HTR-8/SVneo (cell line): ENCODE measurements at regions not wholly inside any gene's neighbourhood (a gene's known extent, or its start where the extent isn't known, plus 50 kb on each side); places are given as distances from the start of the nearest gene placed in this dataset.
"Not testable (repeated sequence)": the region's sequence is repeated elsewhere in the genome, so short reads cannot be mapped to it uniquely, and the experiment has no call there.

ENCODE experiments used
- DNase-seq: peaks from one replicate; pipeline ENCODE4 v3.0.0; 2011; ENCODE audit warnings: low spot score, mixed read lengths; ENCODE audit not compliant: insufficient read length
- FAIRE-seq: peaks from 2 replicates; lab custom pipeline; 2011; peaks lifted over from hg19 to GRCh38; lab: Jason Lieb, UNC

GRCh38 chr6:147441751-147442150, 66.7 kb upstream of the SAMD5 start:
- FAIRE-seq: no peak
- no peak for DNase-seq

- DNase-seq (no peak), FAIRE-seq (no peak)
These were observed 60.5 kb upstream of the SAMD5 start for GRCh38 chr6:147447835-147448611.

- DNase-seq: no peak
- no peak for FAIRE-seq
These were observed 59.7 kb upstream of the SAMD5 start for GRCh38 chr6:147448775-147449174.

DNA sequence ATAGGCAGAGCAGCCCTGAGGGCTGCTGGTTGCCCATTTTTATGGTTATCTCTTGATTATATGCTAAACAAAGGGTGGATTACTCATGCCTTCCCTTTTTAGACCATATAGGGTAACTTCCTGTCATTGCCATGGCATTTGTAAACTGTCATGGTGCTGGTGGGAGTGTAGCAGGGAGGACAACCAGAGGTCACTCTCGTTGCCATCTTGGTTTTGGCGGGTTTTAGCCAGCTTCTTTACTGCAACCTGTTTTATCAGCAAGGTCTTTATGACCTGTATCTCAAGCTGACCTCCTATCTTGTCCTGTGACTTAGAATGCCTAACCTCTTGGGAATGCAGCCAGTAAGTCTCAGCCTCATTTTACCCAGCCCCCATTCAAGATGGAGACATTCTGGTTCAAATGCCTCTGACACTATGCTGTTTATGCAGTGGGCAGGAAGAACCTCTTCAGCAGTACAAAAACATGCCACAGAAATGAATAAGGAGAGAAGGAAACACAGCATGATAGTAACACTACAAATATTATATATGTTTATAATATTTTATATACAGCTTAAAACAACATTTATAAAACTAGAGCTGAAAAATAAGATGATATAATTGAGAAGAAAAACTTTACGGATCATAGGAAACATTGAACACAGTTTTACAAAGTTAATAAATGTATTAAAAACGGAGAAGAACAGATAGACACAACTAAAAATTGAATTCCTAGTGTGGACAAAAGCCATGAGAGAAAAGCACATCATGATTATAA, 58.9 kb upstream of the SAMD5 start:
- no peak for FAIRE-seq
- DNase-seq: no peak

DNA sequence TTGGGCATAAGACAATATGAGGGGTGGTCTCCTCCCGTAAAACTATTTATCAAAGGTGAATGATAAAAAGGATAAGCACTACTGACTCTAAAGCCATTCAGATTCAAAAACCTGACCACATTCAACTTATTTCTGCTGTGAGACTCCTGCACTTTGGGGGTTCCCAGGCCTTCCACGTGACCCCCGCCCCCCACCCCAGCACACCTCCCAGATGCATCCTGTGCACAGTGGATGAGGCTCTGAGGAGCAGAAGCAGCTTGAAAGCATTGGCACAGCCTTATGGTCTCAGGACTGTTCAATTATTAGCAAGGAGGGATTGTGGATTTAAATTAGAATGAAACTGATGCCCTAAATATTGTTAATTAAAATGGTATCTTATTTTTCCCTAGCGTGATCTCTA, 55.1 kb upstream of the SAMD5 start:
- no peak for FAIRE-seq
- no peak for DNase-seq

DNA sequence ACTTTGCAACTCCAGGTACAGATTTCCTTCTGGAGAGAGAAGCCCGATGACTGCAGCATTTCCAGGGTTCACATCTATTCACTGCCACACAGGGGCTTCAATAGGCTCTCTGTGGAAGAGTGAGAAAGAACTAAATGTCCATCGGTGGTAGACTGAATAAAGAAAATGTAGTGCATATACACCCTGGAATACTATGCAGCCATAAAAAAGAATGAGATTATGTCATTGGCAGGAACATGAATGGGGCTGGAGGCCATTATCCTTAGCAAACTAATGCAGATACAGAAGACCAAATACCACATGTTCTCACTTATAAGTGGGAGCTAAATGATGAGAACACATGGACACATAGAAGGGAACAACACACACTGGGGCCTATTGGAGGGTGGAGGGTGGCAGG, 53.6 kb upstream of the SAMD5 start:
- not testable (repeated sequence) for DNase-seq
- FAIRE-seq: peak; percentile 9
